ENCODE measurements at regions not wholly inside any gene's neighbourhood (a gene's known extent, or its start where the extent isn't known, plus 50 kb on each side); places are given as distances from the start of the nearest gene placed in this dataset.
"Not testable (repeated sequence)": the region's sequence is repeated elsewhere in the genome, so short reads cannot be mapped to it uniquely, and the experiment has no call there.

GRCh38 chr6:144920391-144920961 is 635.3 kb downstream of the UTRN start:
- peak; percentile 38 for DNase-seq (ENCODE audit: low read depth)

GRCh38 chr6:144921206-144921975 is 636.3 kb downstream of the UTRN start:
- peak; percentile 89 for DNase-seq (ENCODE audit: low read depth)

- DNase-seq (ENCODE audit: low read depth): peak; percentile 25
Observed at GRCh38 chr6:144922120-144922722, 637.1 kb downstream of the UTRN start.

- not testable (repeated sequence) for DNase-seq (ENCODE audit: low read depth)
Observed at GRCh38 chr6:144922771-144923490, 637.8 kb downstream of the UTRN start.

GRCh38 chr6:144923491-144923787 is 638.3 kb downstream of the UTRN start:
- not testable (repeated sequence) for DNase-seq (ENCODE audit: low read depth)

GRCh38 chr6:144928847-144929246 is 643.7 kb downstream of the UTRN start:
- no peak for DNase-seq (ENCODE audit: low read depth)

- no peak for DNase-seq (ENCODE audit: low read depth)
Observed at GRCh38 chr6:144929262-144929661, 644.1 kb downstream of the UTRN start.

GRCh38 chr6:144931172-144932035 is 646.3 kb downstream of the UTRN start:
- DNase-seq (ENCODE audit: low read depth): peak; percentile 31

GRCh38 chr6:144932621-144933020 is 647.5 kb downstream of the UTRN start:
- no peak for DNase-seq (ENCODE audit: low read depth)

GRCh38 chr6:144935181-144935580 is 650.0 kb downstream of the UTRN start:
- peak; percentile 52 for DNase-seq (ENCODE audit: low read depth)

GRCh38 chr6:144935661-144936060 is 650.5 kb downstream of the UTRN start:
- DNase-seq (ENCODE audit: low read depth): no peak

GRCh38 chr6:144936764-144937163 is 651.6 kb downstream of the UTRN start:
- DNase-seq (ENCODE audit: low read depth): no peak

GRCh38 chr6:144939921-144940320 is 654.8 kb downstream of the UTRN start:
- no peak for DNase-seq (ENCODE audit: low read depth)

GRCh38 chr6:144944106-144944505 is 659.0 kb downstream of the UTRN start:
- DNase-seq (ENCODE audit: low read depth): no peak

- DNase-seq (ENCODE audit: low read depth): no peak
Observed at GRCh38 chr6:144947398-144947976, 662.4 kb downstream of the UTRN start.

GRCh38 chr6:144951730-144952437 is 666.7 kb downstream of the UTRN start:
- no peak for DNase-seq (ENCODE audit: low read depth)

- no peak for DNase-seq (ENCODE audit: low read depth)
Observed at GRCh38 chr6:144952456-144953240, 667.5 kb downstream of the UTRN start.

GRCh38 chr6:144953552-144954240 is 668.6 kb downstream of the UTRN start:
- peak; percentile 95 for DNase-seq (ENCODE audit: low read depth)

GRCh38 chr6:144954241-144954556 is 669.1 kb downstream of the UTRN start:
- no peak for DNase-seq (ENCODE audit: low read depth)

All from renal cortical epithelial cell (primary cell).